ACC112 (cell line): ENCODE measurements at regions not wholly inside any gene's neighbourhood (a gene's known extent, or its start where the extent isn't known, plus 50 kb on each side); places are given as distances from the start of the nearest gene placed in this dataset.

ENCODE experiments used
- H2AFZ ChIP-seq: fragments of 200-600 bp; sonication (generic); one replicate; pipeline ENCODE4 v1.6.0; 2017; ENCODE audit warnings: antibody characterized with exemption, low read length; ENCODE audit not compliant: unreplicated experiment
- H3K27ac ChIP-seq: fragments of 200-600 bp; sonication (generic); 2 replicates; pipeline ENCODE4 v1.5.1; 2014; ENCODE audit warnings: low read depth, mild to moderate bottlenecking, antibody characterized with exemption, low read length, moderate library complexity
- H3K27me3 ChIP-seq: fragments of 200-600 bp; sonication (generic); 2 replicates; pipeline ENCODE4 v1.6.1; 2014; ENCODE audit warnings: mild to moderate bottlenecking, antibody characterized with exemption, low read length, moderate library complexity, mixed read lengths; ENCODE audit not compliant: insufficient read depth
- H3K36me3 ChIP-seq: fragments of 200-600 bp; sonication (generic); 2 replicates; pipeline ENCODE4 v1.6.1; 2016; ENCODE audit warnings: mild to moderate bottlenecking, antibody characterized with exemption, low read length, moderate library complexity, mixed read lengths; ENCODE audit not compliant: insufficient read depth
- H3K4me1 ChIP-seq: fragments of 200-600 bp; sonication (generic); one replicate; pipeline ENCODE4 v1.6.1; 2016; ENCODE audit warnings: low read length, mixed read lengths; ENCODE audit not compliant: insufficient read depth, unreplicated experiment, control insufficient read depth
- H3K4me3 ChIP-seq: fragments of 200-600 bp; sonication (generic); 2 replicates; pipeline ENCODE4 v1.5.1; 2014; ENCODE audit warnings: mild to moderate bottlenecking, low read depth, low read length
- H3K79me2 ChIP-seq: fragments of 200-600 bp; sonication (generic); one replicate; pipeline ENCODE4 v1.6.0; 2016; ENCODE audit warnings: low read length; ENCODE audit not compliant: control insufficient read depth, unreplicated experiment, insufficient read depth

- Histone ChIP-seq H3K4me1 (peaks cover 16% of the 10 kb centered on the region), H3K27me3 (no peaks in the 10 kb centered on the region), H3K4me3 (no peak overlapping the region), H3K27ac (no peak overlapping the region), H3K79me2 (no peaks in the 10 kb centered on the region), H2AFZ (no peak overlapping the region), H3K36me3 (no peaks in the 10 kb centered on the region)
These were observed 227.1 kb downstream of the RFPL4B start for GRCh38 chr6:112574190-112574589.

DNA sequence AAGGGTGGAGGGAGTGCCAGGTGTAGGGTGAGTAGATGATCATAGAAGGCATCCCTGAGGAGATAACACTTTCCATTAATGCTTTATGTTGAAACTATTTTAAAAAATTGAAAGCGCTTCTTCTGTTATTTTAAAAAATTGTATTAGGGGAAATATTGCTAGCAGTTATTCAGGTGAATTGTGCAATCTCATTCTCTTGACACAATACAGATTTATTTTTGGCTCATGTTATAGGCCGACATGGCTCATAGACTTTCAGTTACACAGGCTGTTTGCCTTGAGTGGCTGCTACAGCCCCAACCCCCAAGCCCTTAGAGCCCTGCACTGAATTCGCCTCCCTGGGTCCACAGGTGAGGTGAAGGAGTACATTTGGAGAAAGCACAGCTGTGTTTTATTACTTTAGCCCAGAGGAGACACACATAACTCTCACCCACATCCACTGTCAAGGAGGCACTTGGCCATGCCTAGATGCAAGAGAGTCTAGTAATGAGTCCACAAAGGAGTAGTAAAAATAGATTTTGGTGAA lies 228.2 kb downstream of the RFPL4B start:
- no peaks in the 10 kb centered on the region for H3K36me3 ChIP-seq
- peaks cover 12% of the 10 kb centered on the region for H3K4me1 ChIP-seq
- no peak overlapping the region for H3K27ac ChIP-seq
- H3K27me3 ChIP-seq = no peaks in the 10 kb centered on the region
- H3K79me2 ChIP-seq = no peaks in the 10 kb centered on the region
- H3K4me3 ChIP-seq = no peak overlapping the region
- no peak overlapping the region for H2AFZ ChIP-seq

DNA sequence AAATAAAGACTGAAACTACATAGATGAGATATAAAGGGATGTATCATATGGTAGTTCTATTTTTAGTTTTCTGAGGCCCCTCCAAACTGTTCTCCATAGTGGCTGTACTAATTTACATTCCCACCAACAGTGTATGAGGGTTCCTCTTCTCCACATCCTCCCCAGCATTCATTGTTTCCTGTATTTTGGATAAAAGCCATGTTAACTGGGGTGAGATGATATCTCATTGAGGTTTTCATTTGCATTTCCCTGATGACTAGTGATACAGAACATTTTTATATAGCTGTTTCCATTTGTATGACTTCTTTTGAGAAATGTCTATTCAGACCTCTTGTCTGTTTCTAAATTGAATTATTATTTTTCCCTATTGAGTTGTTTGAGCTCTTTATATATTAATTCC lies 229.3 kb downstream of the RFPL4B start:
- no peak overlapping the region for H3K27ac ChIP-seq
- no peaks in the 10 kb centered on the region for H3K79me2 ChIP-seq
- H3K4me3 ChIP-seq = no peak overlapping the region
- H3K36me3 ChIP-seq = no peaks in the 10 kb centered on the region
- H3K4me1 ChIP-seq = peaks cover 10% of the 10 kb centered on the region
- H2AFZ ChIP-seq = no peak overlapping the region
- H3K27me3 ChIP-seq = no peaks in the 10 kb centered on the region

- H3K27me3 ChIP-seq = no peaks in the 10 kb centered on the region
- no peak overlapping the region for H2AFZ ChIP-seq
- H3K4me1 ChIP-seq = no peaks in the 10 kb centered on the region
- no peaks in the 10 kb centered on the region for H3K79me2 ChIP-seq
- H3K4me3 ChIP-seq = no peak overlapping the region
- no peaks in the 10 kb centered on the region for H3K36me3 ChIP-seq
- no peak overlapping the region for H3K27ac ChIP-seq
These were observed 232.5 kb downstream of the RFPL4B start for GRCh38 chr6:112579601-112580000.

DNA sequence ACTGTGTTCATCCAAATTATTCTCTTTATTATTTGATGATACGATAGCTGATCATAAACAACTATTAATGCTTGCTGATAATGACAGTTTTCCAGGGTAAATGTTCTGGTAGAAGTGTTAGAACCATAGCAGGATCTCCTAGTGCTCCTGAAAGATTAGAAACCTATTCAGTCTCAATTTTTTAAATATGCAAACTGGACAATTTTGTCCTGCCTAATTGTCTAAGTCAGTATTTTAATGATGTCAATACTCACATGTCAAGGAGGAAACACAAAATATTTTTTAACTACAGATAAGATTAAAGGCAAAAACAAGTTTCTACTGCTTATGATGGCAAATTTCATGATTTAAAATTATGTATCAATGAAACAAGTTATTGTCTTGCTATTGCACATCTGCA lies 233.9 kb downstream of the RFPL4B start:
- no peaks in the 10 kb centered on the region for H3K79me2 ChIP-seq
- H2AFZ ChIP-seq = no peak overlapping the region
- H3K27me3 ChIP-seq = no peaks in the 10 kb centered on the region
- H3K27ac ChIP-seq = no peak overlapping the region
- no peak overlapping the region for H3K4me3 ChIP-seq
- H3K36me3 ChIP-seq = no peaks in the 10 kb centered on the region
- H3K4me1 ChIP-seq = no peaks in the 10 kb centered on the region

DNA sequence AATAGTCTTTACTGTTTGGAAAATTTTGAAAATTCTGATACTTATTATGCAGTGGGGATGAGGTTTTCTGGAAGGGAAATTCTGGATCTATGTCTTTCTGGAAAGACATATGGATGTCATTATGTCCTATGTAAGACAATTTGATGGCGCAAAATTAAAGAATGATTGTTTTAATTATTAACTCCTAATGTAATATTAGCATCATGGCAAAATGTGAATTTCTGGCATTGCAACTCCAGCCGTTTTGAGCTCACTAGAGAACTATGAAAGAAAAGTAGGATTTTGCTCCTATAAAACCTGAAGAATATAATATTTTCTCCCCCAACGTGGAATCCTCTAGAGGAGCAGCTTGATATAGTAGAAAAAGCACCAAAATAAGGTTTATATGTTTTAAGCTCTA lies 243.2 kb downstream of the RFPL4B start:
- Histone ChIP-seq H3K27me3 (no peaks in the 10 kb centered on the region), H3K4me1 (no peaks in the 10 kb centered on the region), H3K79me2 (no peaks in the 10 kb centered on the region), H3K36me3 (no peaks in the 10 kb centered on the region), H3K4me3 (no peak overlapping the region), H3K27ac (no peak overlapping the region), H2AFZ (no peak overlapping the region)

DNA sequence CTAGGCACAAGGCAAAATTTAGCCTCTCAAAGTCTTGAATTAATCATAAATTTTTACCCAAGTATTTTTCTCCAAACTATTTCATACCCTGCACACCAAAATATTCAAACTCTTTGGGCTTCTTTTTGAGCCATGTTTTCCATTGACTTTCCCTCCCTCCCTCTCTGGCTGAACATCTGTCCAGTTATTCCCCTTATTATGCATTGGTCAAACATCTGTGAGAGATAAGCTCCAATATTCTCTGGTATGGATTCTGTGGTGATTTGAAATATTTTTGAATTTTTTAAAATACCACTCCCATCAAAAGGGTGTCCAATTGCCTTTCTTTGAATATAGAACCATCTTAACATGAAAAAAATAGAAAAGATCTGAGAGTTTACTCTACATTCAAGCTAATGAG lies 244.2 kb downstream of the RFPL4B start:
- no peaks in the 10 kb centered on the region for H3K27me3 ChIP-seq
- H3K36me3 ChIP-seq = no peaks in the 10 kb centered on the region
- H3K4me1 ChIP-seq = no peaks in the 10 kb centered on the region
- no peak overlapping the region for H2AFZ ChIP-seq
- no peak overlapping the region for H3K4me3 ChIP-seq
- no peak overlapping the region for H3K27ac ChIP-seq
- no peaks in the 10 kb centered on the region for H3K79me2 ChIP-seq

DNA sequence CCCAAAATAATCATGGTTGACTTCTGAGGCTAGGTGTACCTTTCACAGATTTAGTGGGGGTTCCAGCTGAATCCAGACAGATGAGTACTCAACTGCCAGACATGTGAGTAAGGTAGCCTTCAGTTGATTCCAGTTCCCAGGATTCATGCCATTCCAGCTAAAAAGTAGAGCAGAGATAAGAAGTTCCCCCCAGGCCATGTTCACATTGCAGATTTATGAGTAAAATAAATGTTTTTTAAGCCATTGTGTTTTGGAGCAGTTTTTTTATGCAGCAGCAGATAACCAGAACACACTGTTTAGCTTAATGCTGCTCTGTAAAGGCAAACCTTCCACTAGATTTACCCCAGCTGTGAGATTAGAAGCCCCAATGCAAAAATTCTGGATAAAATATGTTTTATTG lies 245.0 kb downstream of the RFPL4B start:
- Histone ChIP-seq H2AFZ (no peak overlapping the region), H3K36me3 (no peaks in the 10 kb centered on the region), H3K79me2 (no peaks in the 10 kb centered on the region), H3K27me3 (no peaks in the 10 kb centered on the region), H3K27ac (no peak overlapping the region), H3K4me3 (no peak overlapping the region), H3K4me1 (no peaks in the 10 kb centered on the region)

GRCh38 chr6:112594886-112595594 lies 247.9 kb downstream of the RFPL4B start:
- Histone ChIP-seq H3K79me2 (no peaks in the 10 kb centered on the region), H3K4me1 (no peaks in the 10 kb centered on the region), H3K27ac (no peak overlapping the region), H2AFZ (no peak overlapping the region), H3K4me3 (no peak overlapping the region), H3K36me3 (no peaks in the 10 kb centered on the region), H3K27me3 (no peaks in the 10 kb centered on the region)

DNA sequence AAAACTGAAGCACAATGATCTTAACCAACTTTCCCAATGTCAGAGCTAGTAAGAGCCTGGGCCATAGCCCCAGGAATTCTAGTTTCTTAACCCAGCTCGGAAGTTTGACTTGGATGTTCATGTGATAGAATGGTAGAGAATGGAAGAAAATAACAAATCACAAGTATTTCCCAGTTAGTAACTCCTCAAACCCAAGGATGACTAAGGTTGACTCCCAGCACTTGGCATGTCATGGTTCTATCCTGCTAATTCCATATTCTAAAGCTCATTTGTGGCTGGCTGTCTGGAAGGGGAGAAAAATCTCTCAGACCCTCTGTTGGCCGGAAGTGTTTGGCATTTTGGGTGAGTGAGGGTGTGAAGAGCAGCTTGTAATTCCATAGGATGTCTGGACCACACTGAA lies 248.7 kb downstream of the RFPL4B start:
- H2AFZ ChIP-seq = no peak overlapping the region
- no peaks in the 10 kb centered on the region for H3K36me3 ChIP-seq
- H3K79me2 ChIP-seq = no peaks in the 10 kb centered on the region
- no peak overlapping the region for H3K4me3 ChIP-seq
- no peaks in the 10 kb centered on the region for H3K27me3 ChIP-seq
- no peak overlapping the region for H3K27ac ChIP-seq
- no peaks in the 10 kb centered on the region for H3K4me1 ChIP-seq

DNA sequence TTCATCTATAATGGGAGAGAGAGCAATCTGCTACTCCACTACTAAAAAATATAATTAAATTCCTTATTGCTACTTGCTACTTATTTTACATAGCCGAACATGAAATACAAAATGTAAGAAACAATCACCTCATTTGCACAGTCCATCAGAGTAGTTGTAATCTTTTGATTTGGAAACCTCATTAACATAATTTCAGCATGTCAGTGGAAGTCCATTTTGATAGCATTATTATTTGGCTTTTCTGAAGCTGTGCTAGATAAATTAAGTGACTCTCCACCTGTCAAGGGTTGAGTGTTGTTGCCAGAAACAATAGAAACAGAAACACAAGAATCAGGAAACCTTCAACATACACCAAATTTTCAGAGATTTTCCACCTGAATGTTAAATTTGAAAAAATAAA lies 250.0 kb downstream of the RFPL4B start:
- Histone ChIP-seq H3K4me1 (no peaks in the 10 kb centered on the region), H3K4me3 (no peak overlapping the region), H3K27me3 (no peaks in the 10 kb centered on the region)

More for the DNA sequence above, 250.0 kb downstream of the RFPL4B start:
- Histone ChIP-seq H3K79me2 (no peaks in the 10 kb centered on the region), H2AFZ (no peak overlapping the region), H3K36me3 (no peaks in the 10 kb centered on the region), H3K27ac (no peak overlapping the region)
